ENCODE measurements at regions not wholly inside any gene's neighbourhood (a gene's known extent, or its start where the extent isn't known, plus 50 kb on each side); places are given as distances from the start of the nearest gene placed in this dataset.

DNA sequence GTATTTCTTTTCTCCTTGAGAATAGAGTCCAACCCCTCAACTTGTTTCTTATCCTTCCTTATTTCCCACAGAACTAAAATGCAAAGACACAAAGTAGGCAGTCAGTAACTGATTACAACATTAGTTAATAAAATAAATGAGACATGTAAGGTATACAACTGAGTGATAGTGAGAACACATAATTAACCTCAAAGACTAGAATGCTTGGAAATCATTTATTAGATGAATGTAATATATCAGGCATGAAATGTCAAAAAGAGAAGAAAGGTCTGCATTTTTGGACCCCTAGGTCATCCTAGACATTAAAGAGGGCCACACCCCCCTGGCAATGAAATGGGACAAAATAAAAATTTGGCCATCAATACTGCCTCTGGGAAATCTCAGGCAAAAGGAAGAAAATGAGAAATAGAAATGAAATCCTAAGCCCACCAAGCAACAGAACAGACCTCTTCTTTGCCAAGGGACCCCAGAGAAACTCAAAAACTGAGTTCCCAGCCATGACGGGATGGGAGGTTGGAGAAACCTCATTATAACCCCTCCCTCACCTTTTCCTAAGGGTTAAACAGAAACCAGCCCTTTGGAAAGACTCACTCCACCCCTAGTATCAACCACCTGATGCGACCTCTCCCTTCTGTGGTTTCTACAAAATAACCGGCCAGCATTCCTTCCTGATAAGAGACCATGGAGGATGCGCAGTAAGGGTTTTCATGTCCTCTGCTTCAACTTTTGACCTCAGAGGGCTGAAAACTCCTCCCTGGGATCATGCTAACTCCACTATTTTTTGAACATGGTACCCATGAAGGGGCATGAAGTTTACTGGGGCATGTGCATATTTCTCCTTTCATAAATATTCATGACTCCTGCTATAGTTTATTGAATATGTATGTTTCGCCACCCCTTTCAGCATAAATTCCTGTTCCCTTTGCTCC, 90.0 kb upstream of the EXOC1L start:
- TF ChIP-seq, protein P1, sequence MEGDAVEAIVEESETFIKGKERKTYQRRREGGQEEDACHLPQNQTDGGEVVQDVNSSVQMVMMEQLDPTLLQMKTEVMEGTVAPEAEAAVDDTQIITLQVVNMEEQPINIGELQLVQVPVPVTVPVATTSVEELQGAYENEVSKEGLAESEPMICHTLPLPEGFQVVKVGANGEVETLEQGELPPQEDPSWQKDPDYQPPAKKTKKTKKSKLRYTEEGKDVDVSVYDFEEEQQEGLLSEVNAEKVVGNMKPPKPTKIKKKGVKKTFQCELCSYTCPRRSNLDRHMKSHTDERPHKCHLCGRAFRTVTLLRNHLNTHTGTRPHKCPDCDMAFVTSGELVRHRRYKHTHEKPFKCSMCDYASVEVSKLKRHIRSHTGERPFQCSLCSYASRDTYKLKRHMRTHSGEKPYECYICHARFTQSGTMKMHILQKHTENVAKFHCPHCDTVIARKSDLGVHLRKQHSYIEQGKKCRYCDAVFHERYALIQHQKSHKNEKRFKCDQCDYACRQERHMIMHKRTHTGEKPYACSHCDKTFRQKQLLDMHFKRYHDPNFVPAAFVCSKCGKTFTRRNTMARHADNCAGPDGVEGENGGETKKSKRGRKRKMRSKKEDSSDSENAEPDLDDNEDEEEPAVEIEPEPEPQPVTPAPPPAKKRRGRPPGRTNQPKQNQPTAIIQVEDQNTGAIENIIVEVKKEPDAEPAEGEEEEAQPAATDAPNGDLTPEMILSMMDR (conservative IDR thresholded peaks at IDR 0.05; ENCODE audit: low read depth in 2 of 2), result no peak
- TF ChIP-seq EZH2phosphoT487 (IDR thresholded peaks at IDR 0.05; ENCODE audit: unreplicated experiment) (no peak), EZH2 (IDR thresholded peaks at IDR 0.05; ENCODE audit: low read depth, unreplicated experiment) (no peak), ETS1 (IDR thresholded peaks at IDR 0.05) (no peak), REST (IDR thresholded peaks at IDR 0.05; ENCODE audit: unreplicated experiment) (no peak), CREB1 (CRISPR knock-in tag; IDR thresholded peaks at IDR 0.05; ENCODE audit: low read depth) (no peak)
